Testis (tissue), 2 donors: ENCODE measurements at regions not wholly inside any gene's neighbourhood (a gene's known extent, or its start where the extent isn't known, plus 50 kb on each side); places are given as distances from the start of the nearest gene placed in this dataset.

Experiments used
- DNase-seq: peaks from one replicate; pipeline ENCODE4 v3.0.0-alpha.2; 2019
- H3K27ac ChIP-seq, 2 donors: fragments of 200-600 bp; sonication (generic); one replicate each; pipeline ENCODE4 v1.5.1; 2019
- H3K27me3 ChIP-seq: fragments of 200-600 bp; sonication (generic); one replicate; pipeline ENCODE4 v1.5.1; 2019
- H3K36me3 ChIP-seq: fragments of 200-600 bp; sonication (generic); one replicate; pipeline ENCODE4 v1.5.1; 2017; ENCODE audit warnings: low read depth; ENCODE audit errors: missing control alignments
- H3K4me1 ChIP-seq: fragments of 200-600 bp; sonication (generic); one replicate; pipeline ENCODE4 v1.5.1; 2019
- H3K4me3 ChIP-seq, 2 donors: fragments of 200-600 bp; sonication (generic); one replicate each; pipeline ENCODE4 v1.5.1; 2017 to 2019
- H3K9me3 ChIP-seq: fragments of 200-600 bp; sonication (generic); one replicate; pipeline ENCODE4 v1.5.1; 2017
- POLR2A ChIP-seq: fragments of 450-650 bp; IDR thresholded peaks from one replicate; pipeline ENCODE4 v1.6.1; 2017; ENCODE audit warnings: antibody characterized with exemption, mild to moderate bottlenecking, moderate library complexity
- WGBS, 2 donors: methylation state at CpG; one replicate each; pipeline ENCODE4 v1.1.5; 2018; 5-methylcytosine and 5-hydroxymethylcytosine counted together
- intact Hi-C: fragments of 100-400 bp; cut with DNase I; formaldehyde crosslinking; loops from one replicate; pipeline ENCODE4 v1.15.1; 2023; ENCODE audit warnings: low total_unique reads
- TF ChIP-seq, protein P1 (sequence below), 3 experiments: fragments of 450-650 bp in 2 of 3; fragments of 200-600 bp in 1 of 3; sonication (generic) in 1 of 3; IDR thresholded peaks; one replicate each; pipeline ENCODE4 v1.5.1; 2016 to 2019; ENCODE audit warnings: antibody characterized with exemption in 3 of 3, mild to moderate bottlenecking in 2 of 3, moderate library complexity in 1 of 3

GRCh38 chr10:8402576-8402975 lies 348.1 kb downstream of the GATA3 start:
- TF ChIP-seq POLR2A = no peak
- TF ChIP-seq, protein P1, sequence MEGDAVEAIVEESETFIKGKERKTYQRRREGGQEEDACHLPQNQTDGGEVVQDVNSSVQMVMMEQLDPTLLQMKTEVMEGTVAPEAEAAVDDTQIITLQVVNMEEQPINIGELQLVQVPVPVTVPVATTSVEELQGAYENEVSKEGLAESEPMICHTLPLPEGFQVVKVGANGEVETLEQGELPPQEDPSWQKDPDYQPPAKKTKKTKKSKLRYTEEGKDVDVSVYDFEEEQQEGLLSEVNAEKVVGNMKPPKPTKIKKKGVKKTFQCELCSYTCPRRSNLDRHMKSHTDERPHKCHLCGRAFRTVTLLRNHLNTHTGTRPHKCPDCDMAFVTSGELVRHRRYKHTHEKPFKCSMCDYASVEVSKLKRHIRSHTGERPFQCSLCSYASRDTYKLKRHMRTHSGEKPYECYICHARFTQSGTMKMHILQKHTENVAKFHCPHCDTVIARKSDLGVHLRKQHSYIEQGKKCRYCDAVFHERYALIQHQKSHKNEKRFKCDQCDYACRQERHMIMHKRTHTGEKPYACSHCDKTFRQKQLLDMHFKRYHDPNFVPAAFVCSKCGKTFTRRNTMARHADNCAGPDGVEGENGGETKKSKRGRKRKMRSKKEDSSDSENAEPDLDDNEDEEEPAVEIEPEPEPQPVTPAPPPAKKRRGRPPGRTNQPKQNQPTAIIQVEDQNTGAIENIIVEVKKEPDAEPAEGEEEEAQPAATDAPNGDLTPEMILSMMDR (IDR thresholded peaks at IDR 0.05) = no peak
- Histone ChIP-seq H3K27ac (no peak overlapping the region), H3K27me3 (no peaks in the 10 kb centered on the region), H3K9me3 (no peaks in the 10 kb centered on the region), H3K36me3 (no peaks in the 10 kb centered on the region), H3K4me3 (no peak overlapping the region), H3K4me1 (no peaks in the 10 kb centered on the region)
- intact Hi-C loops = no loop called here
- DNase-seq = no peak
- WGBS, 2 donors = 46 to 52% methylated on average over 4 of the region's 4 CpGs

DNA sequence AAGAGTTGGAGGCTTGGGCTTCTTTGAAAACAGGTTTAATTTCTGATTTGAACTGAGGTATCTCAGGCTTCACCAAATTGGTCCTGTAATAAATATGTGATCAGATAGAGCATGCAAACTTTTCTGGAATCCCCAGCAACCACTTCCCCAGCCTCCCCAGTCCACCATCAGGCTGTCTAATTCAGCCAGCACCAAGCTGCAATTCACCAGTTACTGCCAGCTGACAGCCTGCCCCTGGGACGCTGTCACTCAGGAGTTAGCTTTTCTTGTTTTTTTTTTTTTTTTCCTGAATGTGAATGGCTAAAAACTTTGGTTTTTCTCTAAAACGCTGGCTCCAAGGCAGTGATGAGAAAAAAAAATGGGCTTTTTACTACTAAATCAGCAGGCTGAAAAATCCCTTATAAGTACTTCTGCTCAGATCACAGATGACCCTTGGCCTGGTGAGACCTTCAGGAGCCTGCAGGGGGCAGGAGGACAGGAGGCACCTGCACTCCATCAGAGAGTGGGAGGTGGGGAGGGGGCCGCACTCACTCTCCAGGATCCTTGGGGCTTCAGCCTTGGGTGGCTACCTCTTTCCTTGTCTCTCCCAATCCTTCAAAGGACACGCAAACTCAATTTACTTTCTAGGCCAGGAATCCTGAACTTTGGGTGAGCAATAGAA lies 349.4 kb downstream of the GATA3 start:
- Histone ChIP-seq H3K27ac (no peak overlapping the region), H3K9me3 (no peaks in the 10 kb centered on the region), H3K36me3 (no peaks in the 10 kb centered on the region), H3K4me3 (no peak overlapping the region), H3K4me1 (no peaks in the 10 kb centered on the region), H3K27me3 (no peaks in the 10 kb centered on the region)
- intact Hi-C loops = no loop called here
- DNase-seq = no peak
- TF ChIP-seq, protein P1 (IDR thresholded peaks at IDR 0.05) = no peak
- TF ChIP-seq POLR2A = no peak
- WGBS, 2 donors = 71 to 76% methylated on average over 4 of the region's 4 CpGs

GRCh38 chr10:8404721-8405120 lies 350.2 kb downstream of the GATA3 start:
- H3K4me1 ChIP-seq = no peaks in the 10 kb centered on the region
- H3K36me3 ChIP-seq = no peaks in the 10 kb centered on the region
- no peaks in the 10 kb centered on the region for H3K9me3 ChIP-seq
- WGBS, 2 donors = 45 to 52% methylated on average over 1 of the region's 1 CpG
- no peak overlapping the region for H3K27ac ChIP-seq
- intact Hi-C loops = no loop called here
- TF ChIP-seq, protein P1 (IDR thresholded peaks at IDR 0.05) = no peak
- TF ChIP-seq POLR2A = no peak
- no peak overlapping the region for H3K4me3 ChIP-seq
- no peak for DNase-seq
- no peaks in the 10 kb centered on the region for H3K27me3 ChIP-seq

DNA sequence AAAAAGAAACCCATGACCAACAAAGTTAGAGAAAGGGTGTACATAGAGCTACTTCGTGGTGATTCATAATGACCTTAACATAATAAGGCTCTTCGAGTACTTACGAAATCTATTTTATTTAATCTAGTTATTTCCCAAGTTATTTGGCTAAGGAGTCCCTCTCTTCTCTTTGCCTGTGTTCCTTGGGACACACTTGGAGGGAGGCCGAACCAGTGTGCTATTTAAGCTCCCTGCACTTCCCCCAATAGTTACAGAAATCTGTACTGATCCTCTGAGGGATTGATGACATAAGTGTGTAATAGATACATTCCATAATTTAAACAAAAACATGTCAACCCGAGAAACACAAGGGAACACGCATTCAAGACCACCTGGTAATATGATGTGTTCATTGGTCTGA lies 351.1 kb downstream of the GATA3 start:
- no peak for TF ChIP-seq POLR2A
- TF ChIP-seq, protein P1 (IDR thresholded peaks at IDR 0.05) = no peak
- intact Hi-C loops = no loop called here
- 70 to 73% methylated on average over 6 of the region's 6 CpGs for WGBS, 2 donors

GRCh38 chr10:8407501-8408021 lies 353.1 kb downstream of the GATA3 start:
- intact Hi-C loops = no loop called here
- Histone ChIP-seq H3K27me3 (no peaks in the 10 kb centered on the region), H3K4me1 (no peaks in the 10 kb centered on the region), H3K4me3 (no peak overlapping the region), H3K36me3 (no peaks in the 10 kb centered on the region), H3K9me3 (no peaks in the 10 kb centered on the region), H3K27ac (no peak overlapping the region)
- no peak for DNase-seq
- TF ChIP-seq, protein P1 (IDR thresholded peaks at IDR 0.05) = no peak
- TF ChIP-seq POLR2A = no peak

More for the DNA sequence above, 351.1 kb downstream of the GATA3 start:
- Histone ChIP-seq H3K9me3 (no peaks in the 10 kb centered on the region), H3K27me3 (no peaks in the 10 kb centered on the region), H3K4me1 (no peaks in the 10 kb centered on the region), H3K4me3 (no peak overlapping the region), H3K36me3 (no peaks in the 10 kb centered on the region), H3K27ac (no peak overlapping the region)
- DNase-seq = no peak
